Glutamatergic neuron (in vitro differentiated cells): ENCODE measurements at regions not wholly inside any gene's neighbourhood (a gene's known extent, or its start where the extent isn't known, plus 50 kb on each side); places are given as distances from the start of the nearest gene placed in this dataset.

Experiments used
- DNase-seq: peaks from one replicate; pipeline ENCODE4 v3.0.0; 2022
- H3K27ac Mint-ChIP-seq: one replicate; pipeline ENCODE4 v1.8.0; 2020; ENCODE audit warnings: mild to moderate bottlenecking, mixed read lengths, inconsistent platforms; ENCODE audit not compliant: unreplicated experiment
- H3K27me3 Mint-ChIP-seq: one replicate; pipeline ENCODE4 v1.8.0; 2020; ENCODE audit warnings: mild to moderate bottlenecking, moderate library complexity, mixed read lengths, inconsistent platforms; ENCODE audit not compliant: unreplicated experiment
- H3K36me3 Mint-ChIP-seq: one replicate; pipeline ENCODE4 v1.8.0; 2020; ENCODE audit warnings: mild to moderate bottlenecking, mixed read lengths, inconsistent platforms; ENCODE audit not compliant: unreplicated experiment
- H3K4me1 Mint-ChIP-seq: one replicate; pipeline ENCODE4 v1.8.0; 2020; ENCODE audit warnings: mild to moderate bottlenecking, low read depth, mixed read lengths, inconsistent platforms; ENCODE audit not compliant: unreplicated experiment
- H3K4me3 Mint-ChIP-seq: one replicate; pipeline ENCODE4 v1.8.0; 2020; ENCODE audit warnings: mild to moderate bottlenecking, mixed read lengths, inconsistent platforms; ENCODE audit not compliant: unreplicated experiment
- H3K9me3 Mint-ChIP-seq: one replicate; pipeline ENCODE4 v1.8.0; 2020; ENCODE audit warnings: mild to moderate bottlenecking, moderate library complexity, mixed read lengths, inconsistent platforms; ENCODE audit not compliant: unreplicated experiment
- CTCF ChIP-seq: fragments of 200-600 bp; sonication (generic); IDR thresholded peaks from one replicate; pipeline ENCODE4 v1.5.0; 2021; ENCODE audit not compliant: partially characterized antibody, unreplicated experiment

- Mint-ChIP-seq H3K27me3 (no peaks in the 10 kb centered on the region), H3K27ac (no peak overlapping the region), H3K9me3 (peaks cover 2% of the 10 kb centered on the region), H3K4me3 (no peak overlapping the region), H3K4me1 (no peaks in the 10 kb centered on the region), H3K36me3 (no peaks in the 10 kb centered on the region)
- no peak for TF ChIP-seq CTCF
- DNase-seq = no peak
Measured at GRCh38 chr7:20021831-20022230, 195.4 kb downstream of the MACC1 start.

- TF ChIP-seq CTCF = no peak
Measured at GRCh38 chr7:20021066-20021465, 196.1 kb downstream of the MACC1 start.

GRCh38 chr7:20019757-20020432 is 197.3 kb downstream of the MACC1 start:
- Mint-ChIP-seq H3K4me3 (no peak overlapping the region), H3K9me3 (no peaks in the 10 kb centered on the region), H3K27me3 (no peaks in the 10 kb centered on the region), H3K4me1 (no peaks in the 10 kb centered on the region), H3K36me3 (no peaks in the 10 kb centered on the region), H3K27ac (no peak overlapping the region)
- no peak for TF ChIP-seq CTCF
- no peak for DNase-seq

More at GRCh38 chr7:20021066-20021465, 196.1 kb downstream of the MACC1 start:
- Mint-ChIP-seq H3K27ac (no peak overlapping the region), H3K36me3 (no peaks in the 10 kb centered on the region), H3K9me3 (peaks cover 2% of the 10 kb centered on the region), H3K4me3 (no peak overlapping the region), H3K27me3 (no peaks in the 10 kb centered on the region), H3K4me1 (no peaks in the 10 kb centered on the region)
- no peak for DNase-seq

- H3K27ac Mint-ChIP-seq = no peak overlapping the region
- no peaks in the 10 kb centered on the region for H3K9me3 Mint-ChIP-seq
- H3K27me3 Mint-ChIP-seq = no peaks in the 10 kb centered on the region
Measured at GRCh38 chr7:20016669-20017068, 200.5 kb downstream of the MACC1 start.

More at GRCh38 chr7:20016669-20017068, 200.5 kb downstream of the MACC1 start:
- Mint-ChIP-seq H3K4me3 (no peak overlapping the region), H3K36me3 (no peaks in the 10 kb centered on the region), H3K4me1 (no peaks in the 10 kb centered on the region)
- no peak for DNase-seq
- TF ChIP-seq CTCF = no peak
